ENCODE measurements at regions not wholly inside any gene's neighbourhood (a gene's known extent, or its start where the extent isn't known, plus 50 kb on each side); places are given as distances from the start of the nearest gene placed in this dataset.

- no peaks in the 10 kb centered on the region for H3K36me3 ChIP-seq (replicated peaks in 1 of 2; ENCODE audit: control insufficient read depth in 2 of 2, insufficient read depth in 2 of 2, low read length in 2 of 2)
- H2BK5ac ChIP-seq (ENCODE audit: low read length): no peak overlapping the region
- H3K14ac ChIP-seq (ENCODE audit: low read length): no peak overlapping the region
- no peaks in the 10 kb centered on the region for H3K27me3 ChIP-seq (ENCODE audit: control insufficient read depth in 3 of 3, insufficient read depth in 3 of 3, low read depth in 1 of 3, low read length in 3 of 3)
- no peak overlapping the region for H4K8ac ChIP-seq (ENCODE audit: low read depth, low read length)
- no peak overlapping the region for H3K4ac ChIP-seq (ENCODE audit: low read length)
- no peak overlapping the region for H3K9ac ChIP-seq (ENCODE audit: low read depth, low read length, poor library complexity)
- no peak overlapping the region for H3K27ac ChIP-seq (replicated peaks; ENCODE audit: low read length)
- H3K4me2 ChIP-seq (ENCODE audit: insufficient read depth, low read length, poor library complexity, severe bottlenecking): no peak overlapping the region
- no peak overlapping the region for H2BK120ac ChIP-seq (ENCODE audit: low read depth, low read length)
- H2AK5ac ChIP-seq (ENCODE audit: low read depth, low read length): no peak overlapping the region
- no peak overlapping the region for H2AFZ ChIP-seq (ENCODE audit: low read length)
- no peak overlapping the region for H3K18ac ChIP-seq (ENCODE audit: low read length)
- H3K9me3 ChIP-seq (replicated peaks in 1 of 2; ENCODE audit: control insufficient read depth in 2 of 2, insufficient read depth in 1 of 2, low read depth in 1 of 2, low read length in 2 of 2): no peaks in the 10 kb centered on the region
- H4K91ac ChIP-seq (ENCODE audit: low read depth, low read length, poor library complexity): no peak overlapping the region
- H2BK15ac ChIP-seq (ENCODE audit: low read length): no peak overlapping the region
- no peak overlapping the region for H3K23ac ChIP-seq (ENCODE audit: low read depth, low read length, poor library complexity)
- no peak for DNase-seq (ENCODE audit: low spot score)
- no peak overlapping the region for H3K4me3 ChIP-seq (ENCODE audit: low read length in 2 of 2)
- WGBS, 2 donors (ENCODE audit: extremely low coverage in 2 of 2, insufficient read length in 2 of 2, insufficient replicate concordance in 1 of 2): no CpG with 5 or more reads among the region's 10 CpGs
- H3K4me1 ChIP-seq (ENCODE audit: control insufficient read depth in 2 of 2, insufficient read depth in 1 of 2, low read depth in 1 of 2, low read length in 2 of 2): peaks cover 0 to 5% of the 10 kb centered on the region in 2 donors
- no peak overlapping the region for H2BK12ac ChIP-seq (ENCODE audit: low read length)
- no peaks in the 10 kb centered on the region for H3K79me1 ChIP-seq (ENCODE audit: low read depth, low read length)
These were observed 303.1 kb upstream of the MKI67 start for GRCh38 chr10:128429321-128429720.

GRCh38 chr10:128429835-128430513 lies 303.8 kb upstream of the MKI67 start:
- no peak overlapping the region for H3K27ac ChIP-seq (replicated peaks; ENCODE audit: low read length)
- no peak overlapping the region for H3K14ac ChIP-seq (ENCODE audit: low read length)
- H4K91ac ChIP-seq (ENCODE audit: low read depth, low read length, poor library complexity): no peak overlapping the region
- H3K4me2 ChIP-seq (ENCODE audit: insufficient read depth, low read length, poor library complexity, severe bottlenecking): no peak overlapping the region
- H2AK5ac ChIP-seq (ENCODE audit: low read depth, low read length): peak overlapping the region; percentile 36
- no peak overlapping the region for H3K4me3 ChIP-seq (ENCODE audit: low read length in 2 of 2)
- no peak overlapping the region for H4K8ac ChIP-seq (ENCODE audit: low read depth, low read length)
- peak overlapping the region; percentile 17 for H2AFZ ChIP-seq (ENCODE audit: low read length)
- H3K79me1 ChIP-seq (ENCODE audit: low read depth, low read length): no peaks in the 10 kb centered on the region
- no peak overlapping the region for H3K4ac ChIP-seq (ENCODE audit: low read length)
- DNase-seq (ENCODE audit: low spot score): no peak
- no peaks in the 10 kb centered on the region for H3K27me3 ChIP-seq (ENCODE audit: control insufficient read depth in 3 of 3, insufficient read depth in 3 of 3, low read depth in 1 of 3, low read length in 3 of 3)
- no peak overlapping the region for H2BK120ac ChIP-seq (ENCODE audit: low read depth, low read length)
- peaks cover 0 to 7% of the 10 kb centered on the region in 2 donors for H3K4me1 ChIP-seq (ENCODE audit: control insufficient read depth in 2 of 2, insufficient read depth in 1 of 2, low read depth in 1 of 2, low read length in 2 of 2)
- H2BK12ac ChIP-seq (ENCODE audit: low read length): no peak overlapping the region
- no peaks in the 10 kb centered on the region for H3K36me3 ChIP-seq (replicated peaks in 1 of 2; ENCODE audit: control insufficient read depth in 2 of 2, insufficient read depth in 2 of 2, low read length in 2 of 2)
- H3K23ac ChIP-seq (ENCODE audit: low read depth, low read length, poor library complexity): peak overlapping the region; percentile 83
- H3K9me3 ChIP-seq (replicated peaks in 1 of 2; ENCODE audit: control insufficient read depth in 2 of 2, insufficient read depth in 1 of 2, low read depth in 1 of 2, low read length in 2 of 2): no peaks in the 10 kb centered on the region
- WGBS, 2 donors (ENCODE audit: extremely low coverage in 2 of 2, insufficient read length in 2 of 2, insufficient replicate concordance in 1 of 2): no CpG with 5 or more reads among the region's 33 CpGs
- H2BK5ac ChIP-seq (ENCODE audit: low read length): no peak overlapping the region
- H3K18ac ChIP-seq (ENCODE audit: low read length): peak overlapping the region; percentile 90
- H2BK15ac ChIP-seq (ENCODE audit: low read length): no peak overlapping the region
- no peak overlapping the region for H3K9ac ChIP-seq (ENCODE audit: low read depth, low read length, poor library complexity)

GRCh38 chr10:128431083-128431482 lies 304.9 kb upstream of the MKI67 start:
- Histone ChIP-seq H3K4ac (ENCODE audit: low read length) (no peak overlapping the region), H2AFZ (ENCODE audit: low read length) (no peak overlapping the region), H3K4me3 (ENCODE audit: low read length in 2 of 2) (no peak overlapping the region), H3K4me2 (ENCODE audit: insufficient read depth, low read length, poor library complexity, severe bottlenecking) (no peak overlapping the region), H4K91ac (ENCODE audit: low read depth, low read length, poor library complexity) (no peak overlapping the region), H3K9me3 (replicated peaks in 1 of 2; ENCODE audit: control insufficient read depth in 2 of 2, insufficient read depth in 1 of 2, low read depth in 1 of 2, low read length in 2 of 2) (no peaks in the 10 kb centered on the region), H2BK12ac (ENCODE audit: low read length) (no peak overlapping the region), H3K79me1 (ENCODE audit: low read depth, low read length) (no peaks in the 10 kb centered on the region), H3K36me3 (replicated peaks in 1 of 2; ENCODE audit: control insufficient read depth in 2 of 2, insufficient read depth in 2 of 2, low read length in 2 of 2) (no peaks in the 10 kb centered on the region), H3K18ac (ENCODE audit: low read length) (no peak overlapping the region), H2BK5ac (ENCODE audit: low read length) (no peak overlapping the region), H3K4me1 (ENCODE audit: control insufficient read depth in 2 of 2, insufficient read depth in 1 of 2, low read depth in 1 of 2, low read length in 2 of 2) (peaks cover 0 to 10% of the 10 kb centered on the region in 2 donors), H2AK5ac (ENCODE audit: low read depth, low read length) (no peak overlapping the region), H3K23ac (ENCODE audit: low read depth, low read length, poor library complexity) (no peak overlapping the region), H3K27me3 (ENCODE audit: control insufficient read depth in 3 of 3, insufficient read depth in 3 of 3, low read depth in 1 of 3, low read length in 3 of 3) (no peaks in the 10 kb centered on the region), H3K14ac (ENCODE audit: low read length) (no peak overlapping the region), H2BK120ac (ENCODE audit: low read depth, low read length) (no peak overlapping the region), H4K8ac (ENCODE audit: low read depth, low read length) (no peak overlapping the region), H3K27ac (replicated peaks; ENCODE audit: low read length) (no peak overlapping the region), H2BK15ac (ENCODE audit: low read length) (no peak overlapping the region), H3K9ac (ENCODE audit: low read depth, low read length, poor library complexity) (no peak overlapping the region)
- DNase-seq (ENCODE audit: low spot score): no peak
- no CpG with 5 or more reads among the region's 12 CpGs for WGBS, 2 donors (ENCODE audit: extremely low coverage in 2 of 2, insufficient read length in 2 of 2, insufficient replicate concordance in 1 of 2)

GRCh38 chr10:128431506-128431905 lies 305.3 kb upstream of the MKI67 start:
- H2BK15ac ChIP-seq (ENCODE audit: low read length): no peak overlapping the region

More at GRCh38 chr10:128431506-128431905, 305.3 kb upstream of the MKI67 start:
- Histone ChIP-seq H3K4me1 (ENCODE audit: control insufficient read depth in 2 of 2, insufficient read depth in 1 of 2, low read depth in 1 of 2, low read length in 2 of 2) (peaks cover 0 to 10% of the 10 kb centered on the region in 2 donors), H3K27me3 (ENCODE audit: control insufficient read depth in 3 of 3, insufficient read depth in 3 of 3, low read depth in 1 of 3, low read length in 3 of 3) (no peaks in the 10 kb centered on the region), H3K79me1 (ENCODE audit: low read depth, low read length) (no peaks in the 10 kb centered on the region), H3K18ac (ENCODE audit: low read length) (no peak overlapping the region), H3K9ac (ENCODE audit: low read depth, low read length, poor library complexity) (no peak overlapping the region), H3K27ac (replicated peaks; ENCODE audit: low read length) (no peak overlapping the region), H3K9me3 (replicated peaks in 1 of 2; ENCODE audit: control insufficient read depth in 2 of 2, insufficient read depth in 1 of 2, low read depth in 1 of 2, low read length in 2 of 2) (no peaks in the 10 kb centered on the region), H3K4me2 (ENCODE audit: insufficient read depth, low read length, poor library complexity, severe bottlenecking) (no peak overlapping the region), H4K91ac (ENCODE audit: low read depth, low read length, poor library complexity) (no peak overlapping the region), H2AK5ac (ENCODE audit: low read depth, low read length) (no peak overlapping the region), H3K4me3 (ENCODE audit: low read length in 2 of 2) (no peak overlapping the region), H3K23ac (ENCODE audit: low read depth, low read length, poor library complexity) (no peak overlapping the region), H2BK5ac (ENCODE audit: low read length) (no peak overlapping the region), H3K4ac (ENCODE audit: low read length) (no peak overlapping the region), H2AFZ (ENCODE audit: low read length) (no peak overlapping the region), H3K36me3 (replicated peaks in 1 of 2; ENCODE audit: control insufficient read depth in 2 of 2, insufficient read depth in 2 of 2, low read length in 2 of 2) (no peaks in the 10 kb centered on the region), H2BK12ac (ENCODE audit: low read length) (no peak overlapping the region), H2BK120ac (ENCODE audit: low read depth, low read length) (no peak overlapping the region), H4K8ac (ENCODE audit: low read depth, low read length) (no peak overlapping the region), H3K14ac (ENCODE audit: low read length) (no peak overlapping the region)
- DNase-seq (ENCODE audit: low spot score): no peak
- WGBS, 2 donors (ENCODE audit: extremely low coverage in 2 of 2, insufficient read length in 2 of 2, insufficient replicate concordance in 1 of 2): no CpG with 5 or more reads among the region's 19 CpGs

All from neuronal stem cell (in vitro differentiated cells).